WTC11 (cell line): ENCODE measurements at regions not wholly inside any gene's neighbourhood (a gene's known extent, or its start where the extent isn't known, plus 50 kb on each side); places are given as distances from the start of the nearest gene placed in this dataset.

ENCODE experiments used
- AR ChIP-seq: fragments of 250-450 bp; sonication (Bioruptor Pico); IDR thresholded peaks from 2 replicates; pipeline ENCODE4 v1.9.0; 2021; ENCODE audit warnings: mild to moderate bottlenecking
- ATF1 ChIP-seq: sonication (generic); formaldehyde crosslinking; IDR thresholded peaks from 2 replicates; pipeline ENCODE4 v1.8.1; 2023; ENCODE audit warnings: mild to moderate bottlenecking, moderate library complexity, missing genetic modification reagents
- CTCF ChIP-seq: fragments of 200-600 bp; IDR thresholded peaks from 2 replicates; pipeline ENCODE4 v1.8.0; 2022; ENCODE audit warnings: antibody characterized with exemption
- ESRRA ChIP-seq: sonication (generic); formaldehyde crosslinking; IDR thresholded peaks from 2 replicates; pipeline ENCODE4 v1.8.1; 2022; ENCODE audit warnings: mild to moderate bottlenecking, missing genetic modification reagents, borderline replicate concordance
- MAX ChIP-seq: sonication (generic); formaldehyde crosslinking; IDR thresholded peaks from 2 replicates; pipeline ENCODE4 v1.8.0; 2022; ENCODE audit warnings: mild to moderate bottlenecking, missing genetic modification reagents
- NFYB ChIP-seq: sonication (generic); formaldehyde crosslinking; conservative IDR thresholded peaks from 2 replicates; pipeline ENCODE4 v1.8.0; 2022; ENCODE audit warnings: low read depth, missing genetic modification reagents
- NR1H2 ChIP-seq: sonication (generic); formaldehyde crosslinking; IDR thresholded peaks from 2 replicates; pipeline ENCODE4 v1.9.0; 2021; ENCODE audit warnings: mild to moderate bottlenecking, moderate library complexity, missing genetic modification reagents
- SMAD3 ChIP-seq: sonication (generic); formaldehyde crosslinking; IDR thresholded peaks from 2 replicates; pipeline ENCODE4 v1.8.0; 2022; ENCODE audit warnings: missing genetic modification reagents, mild to moderate bottlenecking, borderline replicate concordance
- SMAD4 ChIP-seq: sonication (generic); formaldehyde crosslinking; IDR thresholded peaks from 2 replicates; pipeline ENCODE4 v1.8.0; 2022; ENCODE audit warnings: mild to moderate bottlenecking, missing genetic modification reagents
- TEAD4 ChIP-seq: sonication (generic); formaldehyde crosslinking; IDR thresholded peaks from 2 replicates; pipeline ENCODE4 v1.8.0; 2022; ENCODE audit warnings: mild to moderate bottlenecking, missing genetic modification reagents
- ZNF121 ChIP-seq: sonication (generic); formaldehyde crosslinking; IDR thresholded peaks from 2 replicates; pipeline ENCODE4 v1.8.0; 2023; ENCODE audit warnings: missing genetic modification reagents
- ZNF263 ChIP-seq: sonication (generic); formaldehyde crosslinking; IDR thresholded peaks from 2 replicates; pipeline ENCODE4 v1.8.1; 2022; ENCODE audit warnings: low read depth, mild to moderate bottlenecking, moderate library complexity, missing genetic modification reagents
- ZNF281 ChIP-seq: sonication (generic); formaldehyde crosslinking; IDR thresholded peaks from 2 replicates; pipeline ENCODE4 v1.8.0; 2023; ENCODE audit warnings: mild to moderate bottlenecking, missing genetic modification reagents
- TF ChIP-seq, protein P1 (sequence below): sonication (generic); formaldehyde crosslinking; conservative IDR thresholded peaks from 2 replicates; pipeline ENCODE4 v1.8.1; 2023; ENCODE audit warnings: mild to moderate bottlenecking, low read depth, missing genetic modification reagents, moderate library complexity

DNA sequence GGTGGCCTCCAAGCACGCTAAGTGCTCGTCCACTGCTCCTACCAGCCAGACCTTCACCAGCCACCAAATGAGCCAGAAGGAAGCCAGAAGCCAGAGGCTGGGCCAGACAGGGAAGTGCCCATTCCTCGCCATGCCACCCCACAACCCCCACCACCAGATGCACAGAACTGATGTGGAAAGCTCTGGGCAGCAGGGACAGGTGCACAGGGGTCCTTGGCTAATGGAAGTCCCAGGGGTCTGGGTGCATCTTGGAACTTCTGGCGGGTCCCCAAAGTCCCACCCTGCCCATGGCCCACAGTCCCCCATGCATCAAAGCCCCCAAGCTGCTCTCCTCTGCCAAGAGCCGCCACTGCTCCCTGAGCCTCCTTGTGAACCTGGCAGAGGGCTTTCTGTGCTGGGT is 173.1 kb upstream of the ID2 start:
- TF ChIP-seq ATF1 (CRISPR knock-in tag): no peak
- TF ChIP-seq NR1H2 (CRISPR knock-in tag): no peak
- no peak for TF ChIP-seq CTCF
- no peak for TF ChIP-seq SMAD3 (CRISPR knock-in tag)
- no peak for TF ChIP-seq ZNF121 (CRISPR knock-in tag)
- no peak for TF ChIP-seq AR
- no peak for TF ChIP-seq TEAD4 (CRISPR knock-in tag)
- TF ChIP-seq MAX (CRISPR knock-in tag): no peak
- TF ChIP-seq NFYB: no peak
- no peak for TF ChIP-seq ESRRA (CRISPR knock-in tag)
- no peak for TF ChIP-seq ZNF263 (CRISPR knock-in tag)
- no peak for TF ChIP-seq SMAD4 (CRISPR knock-in tag)
- TF ChIP-seq, protein P1, sequence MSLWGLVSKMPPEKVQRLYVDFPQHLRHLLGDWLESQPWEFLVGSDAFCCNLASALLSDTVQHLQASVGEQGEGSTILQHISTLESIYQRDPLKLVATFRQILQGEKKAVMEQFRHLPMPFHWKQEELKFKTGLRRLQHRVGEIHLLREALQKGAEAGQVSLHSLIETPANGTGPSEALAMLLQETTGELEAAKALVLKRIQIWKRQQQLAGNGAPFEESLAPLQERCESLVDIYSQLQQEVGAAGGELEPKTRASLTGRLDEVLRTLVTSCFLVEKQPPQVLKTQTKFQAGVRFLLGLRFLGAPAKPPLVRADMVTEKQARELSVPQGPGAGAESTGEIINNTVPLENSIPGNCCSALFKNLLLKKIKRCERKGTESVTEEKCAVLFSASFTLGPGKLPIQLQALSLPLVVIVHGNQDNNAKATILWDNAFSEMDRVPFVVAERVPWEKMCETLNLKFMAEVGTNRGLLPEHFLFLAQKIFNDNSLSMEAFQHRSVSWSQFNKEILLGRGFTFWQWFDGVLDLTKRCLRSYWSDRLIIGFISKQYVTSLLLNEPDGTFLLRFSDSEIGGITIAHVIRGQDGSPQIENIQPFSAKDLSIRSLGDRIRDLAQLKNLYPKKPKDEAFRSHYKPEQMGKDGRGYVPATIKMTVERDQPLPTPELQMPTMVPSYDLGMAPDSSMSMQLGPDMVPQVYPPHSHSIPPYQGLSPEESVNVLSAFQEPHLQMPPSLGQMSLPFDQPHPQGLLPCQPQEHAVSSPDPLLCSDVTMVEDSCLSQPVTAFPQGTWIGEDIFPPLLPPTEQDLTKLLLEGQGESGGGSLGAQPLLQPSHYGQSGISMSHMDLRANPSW (CRISPR knock-in tag): no peak
- TF ChIP-seq ZNF281 (CRISPR knock-in tag): no peak
